Muscle of back (tissue), 3 donors: ENCODE measurements at regions not wholly inside any gene's neighbourhood (a gene's known extent, or its start where the extent isn't known, plus 50 kb on each side); places are given as distances from the start of the nearest gene placed in this dataset.
"Not testable (repeated sequence)": the region's sequence is repeated elsewhere in the genome, so short reads cannot be mapped to it uniquely, and the experiment has no call there.

Source experiments
- DNase-seq, 3 donors: peaks; one replicate each; pipeline versions ENCODE4 v3.0.0 to v3.0.0-alpha.2; 2013

DNA sequence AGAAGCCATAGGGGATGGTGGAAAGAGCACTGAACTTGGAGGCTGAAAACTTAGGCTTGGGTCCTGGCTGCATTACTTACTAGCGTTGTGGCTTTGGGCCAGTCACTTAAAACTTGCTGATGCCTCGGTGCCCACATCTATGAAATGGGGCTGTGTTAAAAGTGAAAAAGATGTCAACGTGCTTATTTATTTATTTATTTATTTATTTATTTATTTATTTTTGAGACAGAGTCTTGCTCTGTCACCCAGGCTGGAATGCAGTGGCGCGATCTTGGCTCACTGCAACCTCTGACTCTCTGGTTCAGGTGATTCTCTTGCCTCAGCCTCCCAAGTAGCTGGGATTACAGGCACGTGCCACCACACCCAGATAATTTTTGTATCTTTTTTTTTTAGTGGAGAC, 94.3 kb downstream of the MRM1 start:
- not testable (repeated sequence) for DNase-seq

DNA sequence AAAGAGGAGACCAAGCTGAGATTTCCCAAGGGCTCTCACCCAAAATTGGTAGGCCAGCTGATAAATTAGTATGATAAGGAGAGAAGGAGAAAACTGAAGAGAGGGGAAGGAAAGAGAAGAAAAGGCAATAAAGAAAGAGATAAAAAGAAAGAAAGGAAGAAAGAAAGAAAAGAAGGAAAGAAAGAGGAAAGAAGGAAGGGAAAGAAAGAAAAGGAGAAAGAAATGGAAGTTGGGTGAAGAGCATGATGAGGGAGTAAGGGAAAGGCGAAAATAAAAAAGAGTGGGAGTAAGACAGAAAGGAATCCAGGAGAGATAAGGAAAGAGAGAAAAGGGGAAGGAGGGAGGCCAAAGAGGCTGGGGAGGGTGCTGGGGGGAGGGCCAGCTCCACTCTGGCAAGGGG, 95.4 kb downstream of the MRM1 start:
- no peak for DNase-seq

DNA sequence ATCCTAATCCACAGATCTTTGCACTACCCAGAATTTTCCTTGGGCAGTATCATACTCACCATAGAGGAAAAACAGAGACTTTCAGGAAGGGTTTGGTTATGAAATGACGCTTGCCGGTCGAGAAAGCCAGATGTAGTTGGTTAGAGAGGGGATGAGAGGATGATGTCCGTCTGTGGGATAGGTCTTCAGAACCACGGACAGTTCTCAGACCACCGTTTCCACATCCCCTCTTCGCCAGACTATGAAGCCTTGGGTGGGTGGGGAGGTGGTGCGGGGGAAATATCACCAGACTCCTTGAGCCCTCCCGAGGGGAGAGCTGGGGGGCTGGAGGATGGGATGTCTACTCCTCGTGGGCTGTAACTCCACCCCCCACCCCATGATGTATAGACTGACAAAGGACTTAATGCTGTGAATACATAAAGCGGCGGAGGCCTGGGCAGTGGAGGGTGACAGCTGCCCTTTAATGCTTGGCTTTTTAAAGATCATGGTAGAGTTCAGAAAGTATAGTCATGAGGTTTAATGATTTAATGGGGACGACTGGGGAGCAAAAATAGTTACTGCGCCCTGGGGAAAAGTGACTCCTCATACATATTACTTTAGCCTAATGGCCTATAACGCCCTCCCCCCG, 96.6 kb downstream of the MRM1 start:
- DNase-seq = peak in 2 of 3 donors; percentile 20 to 38

DNA sequence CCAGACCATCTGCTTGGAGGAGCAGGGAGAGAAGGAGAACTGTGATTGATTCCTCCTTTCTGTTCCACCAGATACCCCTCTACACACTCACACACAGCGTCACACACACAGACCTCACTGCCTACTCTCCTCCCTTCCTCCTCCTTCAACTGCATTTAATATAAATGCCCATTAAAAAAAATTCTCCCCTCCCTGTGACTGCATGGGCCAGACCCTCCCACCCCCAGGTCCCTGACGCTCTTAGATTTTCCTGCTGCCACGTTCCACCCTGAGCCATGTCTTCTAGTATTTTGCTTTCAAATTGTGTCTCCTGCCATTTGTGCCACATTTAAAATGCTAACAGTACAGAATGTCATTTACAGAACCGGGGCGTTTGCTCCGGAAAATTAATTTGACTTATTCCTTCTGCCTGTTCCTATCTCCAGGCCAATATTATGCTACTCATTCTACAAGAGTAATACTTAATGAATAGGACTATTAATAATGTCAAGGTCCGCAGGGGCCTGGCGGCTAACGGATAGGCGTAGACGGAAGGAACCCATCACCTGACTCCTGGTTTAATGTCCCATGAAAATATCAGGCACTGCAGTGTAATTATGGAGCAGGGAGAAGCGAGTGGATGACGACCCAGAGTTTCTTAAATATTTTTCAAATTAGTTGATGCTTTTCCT, 100.2 kb downstream of the MRM1 start:
- DNase-seq = no peak

DNA sequence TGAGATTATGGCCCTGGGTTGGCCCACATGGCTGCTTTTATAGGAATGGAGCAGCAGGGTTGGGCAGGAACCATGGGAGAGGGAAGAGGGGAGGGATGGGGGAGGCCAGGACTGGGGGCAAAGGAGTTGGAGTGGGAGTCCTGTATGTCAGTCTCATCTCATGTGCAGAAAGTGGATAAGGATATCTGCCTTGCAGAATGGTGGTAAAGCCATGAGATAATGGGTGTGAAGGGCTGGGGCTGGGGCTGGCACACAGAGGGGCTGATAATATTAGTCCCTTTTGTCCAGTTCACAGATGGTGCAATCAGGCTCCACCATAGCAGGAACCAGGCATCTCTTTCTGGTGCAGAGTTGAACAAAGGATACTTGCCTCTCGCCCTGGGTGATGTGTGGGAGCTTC, 101.3 kb downstream of the MRM1 start:
- no peak for DNase-seq

DNA sequence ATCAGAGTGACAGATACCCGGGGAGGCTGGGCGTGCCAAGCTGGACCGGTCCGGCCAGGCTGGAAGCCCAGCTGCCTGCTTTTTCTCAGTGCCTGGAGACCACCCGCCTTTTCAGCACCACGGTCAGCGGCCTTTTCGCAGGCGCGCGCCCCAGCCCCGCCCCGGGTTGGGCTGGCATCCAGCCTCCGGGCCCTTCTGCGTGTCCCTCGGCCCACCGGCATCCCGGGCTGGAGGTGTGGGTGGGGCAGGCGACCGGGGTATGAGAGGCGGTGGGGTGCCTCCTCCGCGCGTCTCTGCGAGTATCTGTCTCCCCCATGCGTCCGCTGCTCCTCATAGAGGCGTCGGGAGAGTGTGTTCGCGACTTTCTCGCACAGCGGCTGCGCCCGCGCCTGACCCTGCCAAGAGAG, 102.5 kb downstream of the MRM1 start:
- peak; percentile 37 to 74 (median 62) for DNase-seq

DNA sequence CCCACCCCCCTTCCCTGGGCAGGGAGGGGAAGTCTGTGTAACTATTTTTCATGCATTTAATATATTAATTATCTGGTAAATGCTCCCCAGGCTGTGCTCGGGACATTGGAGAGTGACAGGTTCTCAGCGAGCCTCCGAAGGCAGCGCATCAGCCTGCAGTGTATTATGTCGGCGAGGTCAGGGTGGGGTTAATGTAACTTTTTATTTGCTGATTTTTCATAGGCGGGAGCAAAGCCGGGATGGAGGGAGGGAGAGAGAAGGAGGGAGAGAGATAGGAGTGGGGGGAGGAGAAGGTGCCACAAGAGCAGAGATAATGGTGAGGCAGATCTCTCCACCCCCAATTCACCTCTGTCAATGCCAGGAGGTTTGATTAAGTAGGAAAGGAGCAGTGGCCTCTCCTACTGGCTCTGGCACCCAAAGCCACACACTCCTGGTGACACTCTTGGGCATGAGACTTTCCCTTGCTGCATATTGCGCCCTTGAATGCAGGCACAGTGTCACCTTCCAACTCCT, 104.0 kb downstream of the MRM1 start:
- DNase-seq = no peak

DNA sequence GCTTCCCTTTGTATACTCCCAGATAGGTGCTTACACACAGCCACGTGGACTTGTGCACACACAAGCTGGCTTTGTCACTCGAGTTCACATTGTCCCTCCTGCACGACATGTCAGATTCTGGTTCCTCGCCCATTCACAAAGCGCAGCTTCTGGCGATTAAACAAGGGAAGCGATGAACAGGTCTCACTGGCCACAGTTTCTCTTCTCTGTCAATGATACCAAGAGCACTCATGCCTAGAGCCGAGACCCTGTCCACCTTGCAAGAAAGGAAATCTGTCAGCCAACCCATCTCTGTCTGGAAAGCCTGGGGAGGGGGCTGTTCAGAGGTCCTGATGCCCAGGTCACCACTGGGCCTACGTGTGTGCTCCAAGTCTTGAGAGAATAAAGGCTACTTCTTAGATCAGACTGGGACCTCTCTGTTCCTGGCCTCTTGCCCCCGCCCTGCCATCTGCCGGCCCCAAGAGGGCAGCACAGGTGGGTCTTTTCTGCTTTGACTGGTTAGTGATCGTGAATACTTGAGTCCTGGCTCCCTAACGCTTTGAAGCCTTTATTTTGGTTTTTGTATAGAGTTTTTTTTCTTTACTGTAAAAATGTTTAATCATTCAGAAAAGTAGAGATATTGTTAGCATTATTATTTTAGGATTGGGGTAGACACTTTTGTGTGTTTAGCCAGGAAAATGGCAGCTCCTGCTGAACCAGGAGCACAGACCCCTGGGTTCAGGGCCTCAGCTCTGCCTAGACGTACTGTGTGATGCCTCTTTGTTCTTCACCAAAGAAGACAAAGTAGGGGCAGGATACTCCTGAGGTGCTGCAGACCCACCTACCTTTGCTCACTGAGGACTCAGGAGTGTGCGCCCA, 104.7 kb downstream of the MRM1 start:
- DNase-seq = no peak

DNA sequence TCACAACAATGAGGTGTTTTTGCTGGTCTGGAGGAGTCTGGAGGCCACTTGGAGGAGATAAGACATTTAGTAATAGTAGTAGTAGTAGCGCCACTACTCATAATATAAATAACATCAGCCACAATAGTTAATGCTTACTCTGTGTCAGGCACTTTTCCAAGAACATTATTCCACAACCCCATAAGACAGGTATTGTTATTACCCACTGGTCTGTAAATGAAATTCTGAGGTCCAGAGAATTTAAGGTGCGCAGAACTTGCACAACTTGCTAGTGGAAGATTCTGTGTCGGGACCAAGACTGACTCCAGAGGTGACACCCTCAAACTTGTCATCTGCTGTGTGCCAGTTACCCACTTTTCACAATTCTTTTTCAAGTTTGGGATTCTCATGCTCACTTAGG, 106.5 kb downstream of the MRM1 start:
- DNase-seq = no peak

DNA sequence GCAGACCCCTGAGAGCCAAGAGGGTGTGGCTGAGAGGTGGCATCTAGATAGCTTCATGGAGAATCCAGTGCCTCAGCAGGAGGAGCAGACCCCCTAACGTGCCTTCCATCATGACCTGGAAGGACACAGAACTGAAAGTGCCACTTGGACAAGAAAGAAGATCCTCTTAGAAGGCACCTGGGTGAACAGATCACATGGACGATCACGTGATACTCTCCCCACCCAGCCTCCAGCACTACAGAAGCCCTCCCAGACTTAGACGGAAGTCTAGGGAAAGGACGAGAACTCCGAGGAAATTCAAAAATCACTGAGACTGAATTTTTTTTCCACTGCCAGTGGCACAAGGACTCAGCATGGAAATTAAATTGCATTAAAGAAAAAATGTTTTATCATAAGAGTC, 113.4 kb downstream of the MRM1 start:
- DNase-seq = no peak

DNA sequence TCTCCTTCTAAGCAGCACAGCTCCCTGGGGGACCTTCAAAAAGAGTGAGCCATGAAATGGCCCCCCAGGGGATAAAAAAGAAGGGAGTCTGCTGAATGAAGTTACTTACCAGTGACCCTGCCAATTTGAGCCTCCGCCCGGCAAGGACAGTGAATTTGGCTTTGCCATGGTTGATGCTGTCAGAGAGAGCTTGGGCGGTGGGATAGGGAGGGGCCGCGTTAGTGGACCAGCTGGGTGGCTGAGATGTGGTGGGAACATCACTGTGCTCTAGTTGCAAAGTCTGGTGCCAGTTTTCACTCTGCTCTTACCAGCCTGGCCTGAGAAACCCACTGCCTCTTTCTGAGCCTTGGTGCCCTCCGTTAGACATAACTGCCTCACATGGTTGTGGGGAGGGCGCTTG, 114.6 kb downstream of the MRM1 start:
- no peak for DNase-seq

DNA sequence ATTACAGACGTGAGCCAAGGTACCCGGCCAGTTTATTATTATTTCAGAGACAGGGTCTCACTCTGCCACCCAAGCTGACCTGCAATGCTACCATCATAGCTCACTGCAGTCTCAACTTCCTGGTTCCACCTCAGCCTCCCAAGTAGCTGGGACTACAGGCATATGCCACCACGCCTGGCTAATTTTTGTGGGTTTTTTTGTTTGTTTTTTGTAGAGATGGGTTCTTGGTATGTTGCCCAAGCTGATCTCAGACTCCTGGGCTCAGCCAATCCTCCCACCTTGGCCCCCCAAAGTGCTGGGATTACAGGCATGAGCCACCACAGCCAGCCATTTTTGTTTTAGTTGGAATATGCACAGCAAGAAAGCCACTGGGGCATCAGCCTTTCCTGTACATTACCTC, 115.7 kb downstream of the MRM1 start:
- DNase-seq = no peak

DNA sequence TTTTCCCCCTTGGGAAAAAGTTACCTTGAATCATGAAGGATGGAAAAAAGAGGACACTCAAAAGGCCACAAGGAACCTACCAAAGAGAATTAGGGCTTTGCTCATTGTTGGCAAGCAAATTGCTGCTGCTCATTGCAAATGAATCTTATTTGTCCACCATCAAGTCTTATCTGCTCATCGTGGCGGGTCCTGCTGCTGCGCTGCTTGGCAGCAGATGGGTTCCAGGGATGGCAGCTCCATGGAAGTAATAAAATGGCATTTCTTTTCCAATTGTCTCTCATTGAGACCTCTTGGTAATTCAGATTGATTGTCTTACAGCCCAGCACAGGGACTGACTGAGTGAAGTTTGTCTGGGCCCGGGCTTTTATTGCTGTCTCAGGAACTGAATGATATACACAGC, 118.7 kb downstream of the MRM1 start:
- no peak for DNase-seq

DNA sequence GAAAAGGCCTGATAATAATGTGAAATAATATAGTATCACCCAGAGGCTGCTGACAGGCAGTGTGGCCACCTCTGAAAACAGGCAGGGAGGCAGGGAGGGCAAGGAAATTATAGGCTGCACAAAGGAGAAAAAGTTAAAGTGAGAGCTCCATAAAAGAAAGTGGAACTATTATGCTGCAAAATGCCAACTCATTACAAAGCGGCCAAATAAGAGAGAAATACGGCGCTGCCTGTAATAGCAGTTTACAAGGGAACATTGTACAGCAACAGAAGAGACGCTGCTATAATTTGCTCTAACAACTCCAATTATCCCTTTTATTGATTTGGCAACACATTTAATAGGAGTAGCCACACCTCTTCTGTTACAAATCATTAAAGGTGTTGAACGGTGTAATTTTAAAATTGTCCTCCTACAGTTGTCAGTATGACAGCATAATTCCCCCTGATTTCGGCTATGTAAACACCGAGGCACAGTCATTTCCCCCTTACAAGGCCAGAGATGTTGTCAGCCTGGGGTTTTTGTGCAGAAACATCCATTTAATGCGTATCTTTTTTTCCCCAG, 120.3 kb downstream of the MRM1 start:
- no peak for DNase-seq

DNA sequence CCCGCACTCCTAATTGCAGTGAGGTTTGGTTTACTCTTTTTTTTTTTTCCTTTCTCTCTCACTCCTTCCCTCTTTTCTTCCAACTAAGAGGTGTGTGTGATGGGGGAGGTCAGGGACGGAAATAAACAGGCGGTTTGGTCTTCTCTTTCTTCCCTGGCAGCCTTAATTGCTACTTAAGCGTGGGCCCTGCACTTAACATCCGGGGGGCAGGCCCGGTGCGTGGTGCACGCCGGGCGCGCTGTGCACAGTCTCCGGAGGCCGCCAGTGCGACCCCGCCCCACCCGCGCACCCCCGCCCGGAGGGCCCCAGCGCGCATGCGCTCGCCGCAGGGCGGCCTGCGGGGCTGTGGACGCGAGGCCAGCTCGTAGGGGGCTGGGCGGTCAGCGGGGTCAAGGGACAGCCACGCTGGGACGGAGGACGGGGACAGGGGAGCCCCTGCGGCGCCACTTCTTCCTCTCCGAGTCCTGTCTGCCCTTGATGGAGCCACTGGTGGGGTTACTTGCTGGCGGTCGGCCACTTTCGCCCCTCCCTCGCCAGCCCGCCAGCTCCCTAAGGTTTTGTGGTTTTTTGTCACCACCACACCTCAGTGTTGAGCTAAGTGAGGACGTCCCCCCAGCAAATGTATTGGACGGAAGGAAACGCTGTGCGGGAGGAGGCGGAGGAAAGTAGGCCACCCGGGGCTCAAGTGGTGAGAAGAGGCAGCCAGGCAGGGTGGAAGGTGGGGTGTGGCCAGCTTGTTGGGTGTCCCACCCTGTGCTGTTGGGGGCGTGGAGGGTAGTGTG, 120.9 kb downstream of the MRM1 start:
- peak; percentile 10 to 51 (median 41) for DNase-seq

DNA sequence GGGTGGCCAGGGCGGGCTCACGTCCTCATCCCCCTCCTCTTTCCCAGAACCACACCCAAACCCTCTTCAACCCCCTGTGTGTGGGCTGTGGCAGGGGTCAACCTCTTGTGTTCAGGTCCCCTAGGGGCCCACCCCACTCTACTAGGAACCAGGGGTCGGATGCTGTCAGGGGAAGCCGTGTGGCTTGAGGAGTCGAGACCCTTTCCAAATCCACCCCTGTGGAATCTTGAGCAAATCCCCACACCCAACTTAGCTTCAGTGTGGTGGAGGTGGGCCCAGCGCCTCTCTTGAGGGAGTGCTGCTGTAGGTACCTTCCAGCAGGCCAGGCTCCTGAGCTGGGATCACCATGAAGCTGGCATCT, 121.5 kb downstream of the MRM1 start:
- no peak for DNase-seq

DNA sequence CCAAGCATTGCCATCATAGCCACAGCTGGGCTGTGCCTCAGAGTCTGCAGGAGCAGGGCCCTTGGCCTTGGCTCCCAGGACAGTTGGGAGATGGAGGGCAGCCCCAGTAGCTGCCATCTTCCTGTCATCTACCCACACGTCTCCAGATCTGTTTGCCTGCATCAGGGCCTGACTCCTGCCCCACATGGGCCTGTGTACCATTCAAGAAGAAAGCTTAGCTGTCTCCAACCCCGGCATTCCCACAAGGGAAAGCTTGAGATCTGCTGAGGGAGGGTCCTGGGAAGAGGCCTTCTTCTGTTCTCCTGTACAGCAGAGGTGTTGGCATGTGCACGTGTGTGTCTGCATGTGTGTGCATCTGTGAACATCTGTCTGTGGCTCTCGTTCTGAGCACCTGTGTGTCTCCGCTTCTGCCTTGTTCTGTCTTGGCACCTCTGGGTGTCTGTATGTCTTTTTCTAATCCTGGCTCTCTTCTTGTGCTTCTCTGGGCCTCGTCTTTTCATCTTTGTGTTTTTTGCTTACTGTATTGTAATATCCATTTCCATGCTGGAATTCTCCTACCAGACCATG, 122.2 kb downstream of the MRM1 start:
- no peak for DNase-seq

DNA sequence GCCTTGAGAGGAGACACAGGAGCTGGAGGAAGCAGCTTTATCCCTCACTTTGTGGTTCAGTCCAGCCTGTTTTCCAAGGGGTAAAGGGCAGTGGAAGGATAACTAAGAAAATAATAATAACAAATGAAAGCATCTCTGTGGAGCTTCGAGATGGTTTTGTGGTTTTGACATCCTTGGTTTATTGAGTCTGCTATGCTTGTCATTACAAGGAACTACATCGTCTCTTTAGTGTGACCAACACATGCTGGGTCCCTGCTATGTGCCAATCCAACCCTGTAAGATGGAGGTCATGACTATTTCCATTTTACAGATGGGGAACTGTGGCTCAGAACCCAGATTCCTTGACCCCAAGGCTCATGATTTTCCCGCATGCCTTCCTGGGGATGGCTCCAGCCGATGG, 124.8 kb downstream of the MRM1 start:
- no peak for DNase-seq

DNA sequence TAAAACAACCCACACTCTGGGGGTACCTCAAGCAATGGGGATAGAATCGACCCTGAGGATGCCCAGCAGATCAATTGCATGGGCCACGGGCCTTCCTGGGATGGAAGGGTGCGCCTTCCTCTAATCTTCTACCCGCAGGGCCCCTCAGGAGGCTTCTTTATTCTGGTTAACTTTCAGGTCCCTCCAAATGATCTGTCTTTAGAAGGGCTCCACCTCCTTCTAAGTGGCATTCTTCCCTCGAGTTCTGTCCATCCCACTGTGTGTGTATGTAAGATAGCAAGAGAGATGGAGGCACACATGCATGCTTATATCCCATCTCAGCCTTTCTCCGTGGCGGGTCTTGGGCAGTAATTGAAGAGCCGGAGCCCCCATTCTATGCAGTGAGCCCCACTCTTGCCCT, 125.7 kb downstream of the MRM1 start:
- no peak for DNase-seq

DNA sequence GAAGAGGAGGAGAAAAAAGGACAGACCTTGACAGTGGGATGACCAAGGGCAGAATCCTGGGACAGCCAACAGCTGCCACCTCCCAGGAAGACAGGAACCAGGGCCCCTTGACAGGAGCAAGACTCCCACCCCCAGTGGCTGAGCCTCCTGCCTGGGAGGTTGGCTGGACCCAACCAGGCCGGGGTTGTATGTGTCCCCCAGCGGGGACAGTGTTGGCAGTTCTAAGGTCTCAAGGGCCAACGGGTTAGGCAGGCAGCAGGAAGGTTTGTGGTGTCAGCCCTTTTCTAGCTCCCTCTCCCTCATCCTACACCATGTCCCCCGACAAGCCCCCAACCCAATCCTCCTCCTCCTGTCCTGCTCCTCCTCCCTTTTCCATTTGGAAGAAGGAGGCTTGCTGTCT, 126.2 kb downstream of the MRM1 start:
- DNase-seq = no peak
